HG03575 (cell line): ENCODE measurements at regions not wholly inside any gene's neighbourhood (a gene's known extent, or its start where the extent isn't known, plus 50 kb on each side); places are given as distances from the start of the nearest gene placed in this dataset.

Experiments used
- ATAC-seq: cut with Tn5 transposase; IDR thresholded peaks from one replicate; pipeline ENCODE4 v1.9.1; 2021; ENCODE audit not compliant: unreplicated experiment, insufficient number of reproducible peaks, low FRiP score; ENCODE audit errors: extremely low read depth

DNA sequence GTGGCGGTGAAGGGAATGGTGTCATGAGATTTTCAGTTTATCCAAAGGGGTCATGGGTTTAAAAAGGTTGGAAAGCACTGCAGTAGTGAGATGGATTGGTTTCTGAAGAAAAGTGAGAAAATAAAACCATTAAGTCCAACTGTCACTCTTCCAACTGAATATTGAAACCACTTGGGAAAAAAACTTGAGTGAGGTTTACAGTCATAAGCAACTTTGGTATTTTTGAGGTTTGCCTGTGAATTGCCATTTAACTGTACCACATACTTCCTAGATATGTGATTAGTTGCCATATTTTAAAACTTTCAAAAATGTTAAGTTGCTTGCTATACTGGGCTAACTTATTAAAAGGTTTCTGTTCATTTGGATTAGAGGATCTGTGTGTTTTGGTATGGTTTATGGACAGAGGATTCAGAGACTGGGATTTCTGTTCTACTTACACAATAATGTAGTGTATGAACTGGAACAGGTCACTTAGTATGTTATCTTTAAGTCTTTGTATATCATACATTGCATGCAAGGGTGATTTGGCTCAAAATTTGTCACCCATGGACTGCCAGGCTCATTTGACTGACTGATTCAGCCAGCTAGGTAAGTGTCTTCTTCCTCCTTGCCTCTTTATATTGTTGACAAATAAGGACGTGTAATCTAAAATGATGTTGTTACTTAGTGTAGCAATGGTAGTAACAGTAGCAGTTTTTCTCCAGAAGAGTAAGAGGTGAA lies 201.4 kb upstream of the EOMES start:
- no peak for ATAC-seq

DNA sequence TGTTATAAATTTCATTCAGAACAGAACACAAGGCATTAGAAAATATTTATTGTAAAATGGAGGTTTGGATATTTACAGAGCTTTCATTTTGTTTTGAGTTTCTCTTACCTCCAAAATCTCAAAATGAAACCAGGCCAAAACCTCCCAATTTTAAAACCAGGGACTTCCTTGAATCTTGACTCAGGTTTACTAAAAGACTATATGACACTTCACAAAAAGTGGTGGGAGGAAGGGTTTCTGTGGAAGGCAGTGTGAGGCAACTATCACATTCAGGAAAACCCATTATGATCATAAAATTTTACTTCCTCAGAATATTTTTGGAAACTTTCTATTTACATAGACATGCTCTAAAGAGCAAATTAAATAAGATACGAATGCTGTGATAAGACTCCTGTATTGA lies 205.8 kb upstream of the EOMES start:
- ATAC-seq, result no peak

DNA sequence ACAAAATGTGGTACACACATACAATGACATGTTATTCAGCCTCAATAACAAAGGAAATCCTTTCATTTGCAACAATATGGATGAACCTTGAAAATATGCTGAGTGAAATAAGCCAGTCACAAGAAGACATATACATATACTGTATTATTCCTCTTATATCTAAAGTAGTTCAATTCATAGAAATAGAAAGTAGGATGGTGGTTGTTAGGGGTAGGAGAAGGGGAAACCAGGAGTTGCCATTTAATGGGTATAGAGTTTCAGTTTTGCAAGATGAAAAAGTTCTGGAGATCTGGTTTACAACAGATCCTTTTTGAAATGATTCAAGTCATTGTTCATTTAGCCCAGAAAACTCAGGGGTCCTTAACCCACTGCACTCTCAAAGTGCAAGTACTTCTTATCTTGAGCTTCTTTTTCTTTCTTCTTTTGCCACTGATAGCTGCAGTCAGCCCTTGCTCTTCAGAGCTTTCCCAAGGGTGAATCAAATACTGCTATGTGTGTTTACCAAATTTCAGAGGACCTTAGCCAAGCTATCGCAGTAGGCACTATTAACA lies 208.0 kb upstream of the EOMES start:
- no peak for ATAC-seq

DNA sequence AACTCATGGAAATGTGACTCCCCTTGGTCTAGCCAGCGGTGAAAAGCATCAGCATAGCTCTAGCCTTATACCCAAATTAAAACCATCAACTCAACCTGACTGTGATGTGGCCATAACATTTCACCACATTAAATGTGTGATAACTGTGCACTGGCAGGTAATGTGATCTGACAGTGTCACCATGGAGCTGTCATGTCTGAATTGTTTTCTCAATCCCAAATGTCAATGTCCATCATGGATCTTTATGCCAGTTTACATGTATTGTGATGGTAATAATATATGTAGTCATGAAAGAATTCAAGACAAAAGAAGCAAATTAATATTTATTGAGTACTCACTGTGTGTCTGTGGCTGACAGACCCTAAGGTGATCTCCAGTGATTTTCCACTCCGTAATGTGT lies 213.4 kb upstream of the EOMES start:
- ATAC-seq, result no peak

DNA sequence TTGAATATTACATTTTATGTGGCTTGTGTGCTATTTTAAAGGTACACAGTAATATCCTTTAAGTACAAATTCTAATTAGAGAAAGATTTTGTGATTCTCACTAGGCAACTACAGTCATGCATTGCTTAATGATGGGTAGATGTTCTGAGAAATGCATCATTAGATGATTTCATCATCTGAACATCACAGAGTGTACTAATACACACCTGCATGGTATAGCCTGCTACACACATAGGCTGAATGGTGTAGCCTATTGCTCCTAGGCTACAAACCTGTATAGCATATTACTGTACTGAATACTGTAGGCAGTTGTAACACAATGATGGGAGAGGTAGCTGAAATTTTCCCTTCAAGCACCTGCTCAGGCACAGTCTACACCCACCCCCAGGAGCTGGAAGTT lies 217.4 kb upstream of the EOMES start:
- no peak for ATAC-seq

DNA sequence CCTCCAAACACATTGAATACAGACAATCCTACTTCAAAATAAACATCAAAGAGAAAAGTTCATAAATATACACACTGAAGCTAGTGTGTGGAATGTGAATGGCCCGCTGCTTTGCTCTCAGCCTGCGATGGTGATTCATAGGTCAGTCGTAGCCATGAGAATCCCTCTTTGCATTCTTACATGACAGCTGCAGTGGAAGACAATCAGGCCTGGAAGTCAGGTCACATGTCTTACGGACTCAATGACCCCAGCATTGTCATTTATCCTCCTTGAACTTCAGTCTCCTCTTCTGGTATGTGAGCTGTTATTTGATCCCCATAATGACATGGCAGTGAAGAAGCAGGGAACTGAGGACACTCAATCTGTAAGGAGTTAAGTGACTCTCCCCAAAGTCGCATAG lies 217.8 kb upstream of the EOMES start:
- no peak for ATAC-seq

DNA sequence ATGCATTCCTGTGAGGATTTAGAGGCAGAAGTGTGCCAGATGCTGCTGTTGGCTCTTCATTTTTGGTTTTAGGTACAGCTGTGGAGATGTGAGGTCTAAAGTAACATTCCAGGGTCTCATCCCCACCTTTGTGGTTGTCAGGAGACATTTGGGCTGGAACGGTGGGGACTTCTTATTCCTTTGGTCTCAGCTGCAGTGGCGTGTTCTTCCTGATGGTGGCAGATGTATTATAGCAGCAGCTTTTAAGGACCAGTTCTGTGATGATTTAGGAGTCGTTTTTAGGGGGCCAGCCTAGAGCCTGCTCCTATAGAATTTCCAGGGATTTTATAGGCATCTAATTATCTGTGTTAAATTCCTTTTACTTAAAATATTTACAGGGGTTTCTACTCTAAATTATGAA lies 221.0 kb upstream of the EOMES start:
- no peak for ATAC-seq

DNA sequence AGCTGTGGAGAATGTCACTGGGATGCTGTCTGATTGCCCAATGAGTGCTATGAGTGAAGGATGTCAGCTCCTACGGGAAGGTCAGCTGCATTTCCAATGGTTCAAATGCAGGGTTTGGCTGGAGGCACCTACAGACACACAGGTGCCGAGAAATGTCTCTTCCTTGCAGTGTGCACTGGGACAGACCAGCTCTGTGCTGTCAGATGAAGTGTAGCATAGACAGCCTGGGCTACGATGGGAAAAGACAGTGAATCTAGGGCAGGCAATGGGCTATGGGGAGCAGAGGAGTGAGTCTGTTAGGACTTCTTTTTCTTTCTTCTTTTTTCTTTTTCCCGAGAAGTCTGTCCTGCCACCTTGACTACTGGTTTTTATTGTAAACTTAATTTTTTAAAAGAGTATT lies 223.1 kb upstream of the EOMES start:
- no peak for ATAC-seq

DNA sequence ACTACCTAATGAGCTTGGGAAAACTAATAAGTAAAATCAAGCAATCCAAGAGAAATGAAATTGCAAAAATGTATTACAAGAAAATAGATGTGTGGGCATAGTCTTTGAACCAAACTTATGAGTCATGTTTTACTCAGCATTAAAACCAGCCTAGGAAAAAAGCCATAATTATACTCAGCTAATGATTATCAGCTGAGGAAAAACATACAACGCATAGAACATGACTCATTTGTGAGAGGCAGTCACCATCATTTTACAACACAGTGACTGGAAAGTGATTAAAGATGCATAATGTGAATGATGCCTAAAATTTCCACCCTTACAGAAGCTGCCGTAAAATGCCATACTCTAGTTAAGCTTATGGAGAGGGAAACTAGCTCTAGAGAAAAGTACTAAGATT lies 238.0 kb upstream of the EOMES start:
- no peak for ATAC-seq

DNA sequence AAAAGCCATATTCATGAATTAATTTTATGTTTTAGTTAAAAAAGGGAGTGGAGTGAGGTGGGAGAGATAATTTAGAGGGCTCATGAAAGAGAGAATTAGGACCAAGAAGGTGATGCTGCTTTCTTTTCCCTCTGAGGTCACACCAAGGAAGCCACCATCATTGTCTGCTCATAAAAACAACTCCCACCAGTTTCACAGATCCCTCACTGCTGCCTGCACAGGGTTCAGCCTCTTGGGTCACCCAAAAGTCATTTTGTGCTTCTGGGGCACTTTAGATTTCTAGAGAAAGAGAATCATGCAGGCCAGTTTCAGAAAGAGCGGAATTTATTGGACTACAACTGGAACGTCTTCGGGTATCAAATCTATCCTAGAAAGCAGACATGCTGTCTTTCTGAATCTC lies 241.4 kb upstream of the EOMES start:
- no peak for ATAC-seq

DNA sequence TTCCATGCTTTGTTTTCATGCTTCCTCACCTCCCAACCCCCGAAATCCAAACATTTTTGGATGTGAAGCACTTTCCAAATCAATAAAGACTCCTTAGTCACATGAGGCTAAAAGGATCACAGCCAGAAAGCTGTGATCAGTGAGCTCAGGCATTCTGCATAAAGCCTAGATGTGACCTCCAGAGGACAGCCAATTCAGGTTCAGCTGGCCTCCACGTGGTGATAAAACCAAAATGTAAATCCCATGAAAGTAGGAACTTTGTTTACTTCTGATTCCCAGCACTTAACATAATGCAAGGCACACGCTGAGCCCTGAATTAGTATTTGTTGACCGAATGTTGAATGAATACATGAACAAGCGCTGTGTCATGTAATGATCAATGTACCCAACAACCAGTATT lies 249.5 kb upstream of the EOMES start:
- ATAC-seq, result no peak

DNA sequence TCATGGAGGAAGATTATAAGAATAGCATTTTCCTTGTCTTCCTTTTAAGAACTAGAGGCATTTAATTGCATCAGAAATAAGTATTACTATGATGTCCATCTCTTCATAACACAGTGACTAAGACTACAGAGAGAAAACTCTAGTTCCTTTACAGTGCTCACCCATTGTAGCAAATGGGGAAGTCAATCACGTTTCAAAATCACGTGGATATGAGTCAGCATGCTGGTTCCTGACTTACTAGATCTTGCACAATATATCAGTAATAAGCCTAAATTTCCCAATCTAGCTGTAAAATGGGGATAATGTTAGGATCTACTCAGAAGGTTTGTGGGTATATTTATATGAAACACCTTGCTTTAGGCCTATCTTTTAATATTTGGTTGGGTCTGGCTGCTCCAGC lies 254.8 kb upstream of the EOMES start:
- ATAC-seq, result no peak

DNA sequence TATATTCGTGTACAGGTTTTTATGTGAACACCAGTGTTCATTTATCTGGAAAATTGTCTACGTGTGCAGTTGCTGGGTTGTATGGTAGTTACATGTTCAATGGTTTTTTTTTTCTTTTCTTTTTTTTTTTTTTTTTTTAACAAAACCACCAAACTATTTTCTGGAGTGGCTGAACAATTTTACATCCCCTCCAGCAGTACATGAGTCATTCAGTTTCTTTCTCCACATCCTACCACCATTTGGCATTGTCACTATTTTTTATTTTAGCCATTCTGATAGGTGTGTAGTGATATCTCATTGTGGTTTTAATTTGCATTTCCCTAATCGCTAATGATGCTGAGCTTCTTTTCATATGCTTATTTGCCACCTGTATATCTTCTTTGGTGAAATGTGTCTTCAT lies 256.3 kb upstream of the EOMES start:
- ATAC-seq, result no peak

DNA sequence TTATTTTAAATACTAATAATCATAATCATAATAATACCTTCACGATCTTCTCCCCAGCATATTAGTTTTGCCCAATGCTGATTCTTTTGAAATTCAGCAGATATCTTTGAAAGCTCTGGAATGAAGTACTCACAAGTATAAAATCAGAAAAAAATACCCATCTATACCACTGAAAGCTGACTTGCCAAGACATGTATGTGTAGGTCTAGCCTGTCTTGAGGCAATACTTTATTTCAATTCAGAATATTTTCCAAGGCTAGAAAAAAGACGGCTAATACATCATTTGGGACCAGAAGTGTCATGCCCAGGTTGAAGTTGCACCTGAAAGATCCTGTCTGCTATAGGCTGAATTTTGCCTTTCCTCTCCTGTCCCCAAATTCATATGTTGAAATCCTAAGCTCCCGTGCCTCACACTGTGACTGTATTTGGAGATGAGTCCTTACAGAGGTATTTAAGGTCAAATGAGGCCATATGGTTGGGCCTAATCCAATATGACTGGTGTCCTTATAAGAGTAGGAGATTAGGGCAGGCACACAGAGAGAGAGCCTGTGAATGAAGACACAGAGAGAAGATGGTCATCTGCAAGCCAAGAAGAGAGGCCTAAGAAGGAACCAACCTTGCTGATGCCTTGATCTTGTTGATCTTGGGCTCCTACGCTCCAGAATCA lies 255.9 kb upstream of the CMC1 start:
- no peak for ATAC-seq

DNA sequence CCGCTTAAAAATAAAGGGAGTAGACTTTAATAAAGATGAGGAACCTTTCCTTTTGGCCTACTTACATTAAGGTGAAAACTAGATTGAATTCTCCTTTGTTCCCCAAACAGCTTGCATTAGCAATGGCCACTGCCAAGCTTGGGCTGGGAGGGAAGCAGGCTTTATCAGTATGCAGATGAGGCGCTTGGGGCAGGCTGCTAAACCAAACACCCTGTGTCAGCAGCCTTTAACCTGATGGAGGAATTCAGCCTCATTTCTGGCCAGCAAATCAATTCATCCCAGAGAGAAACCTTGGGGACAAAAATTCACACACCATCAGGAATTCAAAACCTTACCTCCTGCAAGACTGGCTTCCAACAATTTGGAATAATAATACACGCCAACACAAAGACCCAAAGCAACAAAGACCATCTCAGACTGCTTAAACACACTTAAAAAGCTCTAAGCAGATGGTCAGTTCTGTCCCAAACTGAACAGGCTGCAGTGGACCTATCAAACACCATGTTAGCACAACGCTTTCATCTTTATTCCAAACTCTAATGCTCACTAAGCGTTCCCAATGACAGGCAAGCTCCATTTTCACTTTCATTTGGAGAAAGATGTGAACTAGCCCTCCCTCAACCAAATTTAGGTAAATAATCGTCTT lies 255.1 kb upstream of the CMC1 start:
- ATAC-seq, result no peak

DNA sequence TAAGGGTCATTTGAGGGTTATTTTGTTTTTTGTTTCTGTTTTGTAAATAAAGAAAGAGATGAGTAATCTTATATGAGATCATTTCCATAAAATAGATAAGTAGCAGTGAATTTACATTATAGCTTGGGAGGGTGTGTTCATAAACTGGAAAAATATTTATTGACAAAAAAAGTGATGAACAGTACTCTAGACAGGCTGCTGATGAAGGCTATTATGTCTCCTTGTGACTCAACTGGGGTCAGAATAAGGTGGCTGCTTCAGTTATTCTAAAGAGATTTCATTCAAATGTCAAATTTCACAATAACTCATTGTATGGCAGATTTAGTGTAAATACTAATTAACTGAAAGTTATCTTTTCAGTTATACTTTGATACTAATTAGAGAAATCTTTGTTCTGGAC lies 251.1 kb upstream of the CMC1 start:
- no peak for ATAC-seq

DNA sequence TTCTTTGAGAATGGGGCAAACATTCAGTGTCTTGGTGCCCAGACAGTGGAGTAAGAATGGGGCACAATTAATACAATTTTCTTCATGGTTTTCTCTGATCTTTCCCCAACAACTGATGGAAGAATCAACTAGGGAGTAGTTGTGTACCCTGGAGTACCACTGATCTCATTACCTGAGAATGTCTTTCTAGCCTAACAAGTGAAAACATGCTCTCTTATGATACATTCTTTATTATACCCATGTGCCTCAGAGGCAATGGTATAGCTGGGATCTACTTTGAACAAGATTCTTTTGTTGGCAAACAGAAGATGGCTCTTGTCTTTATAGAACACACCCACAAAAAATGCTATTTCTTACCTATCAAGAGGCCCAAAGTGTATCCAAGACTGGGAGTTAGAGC lies 250.6 kb upstream of the CMC1 start:
- ATAC-seq, result no peak

DNA sequence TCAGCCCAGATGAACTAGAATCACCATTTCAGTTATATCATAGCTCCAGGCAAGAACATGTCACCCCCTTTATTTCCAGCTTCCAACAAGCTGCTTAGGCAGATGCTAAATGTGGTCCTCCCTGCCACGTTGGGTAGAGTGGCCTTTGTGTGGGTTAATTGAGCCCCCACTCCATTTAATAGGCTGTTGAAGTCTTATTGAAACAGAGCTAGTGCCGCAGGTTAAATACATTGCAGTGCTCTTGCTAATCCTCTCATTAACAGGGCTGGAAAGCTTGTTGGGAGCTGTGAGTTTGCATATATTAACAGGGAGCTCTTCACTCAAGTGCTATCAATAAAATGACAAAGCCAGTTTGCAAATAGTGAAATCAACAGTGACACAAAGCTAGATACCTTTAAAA lies 248.4 kb upstream of the CMC1 start:
- ATAC-seq, result no peak

DNA sequence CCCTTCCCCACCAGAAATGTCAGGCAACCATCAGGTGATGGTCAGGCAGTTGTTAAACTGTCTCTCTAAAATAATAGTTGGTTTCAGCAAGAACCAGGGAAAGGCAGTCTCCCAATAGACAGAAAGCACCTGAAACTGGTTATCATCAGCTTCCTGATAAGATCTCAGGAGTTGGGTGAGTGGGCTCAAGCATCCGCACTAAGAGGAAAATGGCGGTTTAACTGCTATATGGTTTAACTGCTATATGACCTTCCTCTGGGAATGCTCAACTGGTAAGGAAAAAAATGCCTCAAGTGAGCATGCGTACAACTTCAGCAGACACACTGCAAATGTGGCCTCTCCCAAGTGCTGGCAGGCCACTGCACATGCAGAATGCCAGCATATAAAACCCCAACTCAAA lies 240.8 kb upstream of the CMC1 start:
- no peak for ATAC-seq

DNA sequence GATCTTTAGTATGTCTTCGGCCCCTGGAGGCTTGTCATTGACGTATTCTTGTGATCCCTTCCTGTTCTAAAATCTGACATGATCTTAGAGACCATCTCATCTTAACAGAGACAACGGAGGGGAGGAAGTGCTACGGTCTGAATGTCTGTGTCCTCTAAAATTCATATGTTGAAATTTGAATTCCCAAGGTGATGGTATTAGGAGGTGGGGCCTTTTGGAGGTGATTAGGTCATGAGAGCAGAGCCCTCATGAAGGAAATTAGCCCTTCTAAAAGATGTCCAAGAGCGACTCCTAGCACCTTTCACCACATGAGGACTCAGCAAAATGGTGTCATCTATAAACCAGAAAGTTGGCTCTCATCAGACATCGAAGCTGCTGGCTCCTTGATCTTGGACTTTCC lies 233.2 kb upstream of the CMC1 start:
- no peak for ATAC-seq
